H1 (cell line): ENCODE measurements at regions not wholly inside any gene's neighbourhood (a gene's known extent, or its start where the extent isn't known, plus 50 kb on each side); places are given as distances from the start of the nearest gene placed in this dataset.

Experiments used
- POLR2A ChIP-seq, 2 experiments: IDR thresholded peaks; 1 replicate in 1 of 2; 2 replicates in 1 of 2; pipeline ENCODE4 v1.6.1; 2011; ENCODE audit warnings: low read depth in 2 of 2, low read length in 2 of 2, mild to moderate bottlenecking in 2 of 2; ENCODE audit errors: control extremely low read depth in 1 of 2
- POLR2AphosphoS5 ChIP-seq: IDR thresholded peaks from 2 replicates; pipeline ENCODE4 v1.6.1; 2011; ENCODE audit warnings: low read depth, low read length
- TAF1 ChIP-seq: IDR thresholded peaks from 2 replicates; pipeline ENCODE4 v1.6.1; 2011; ENCODE audit warnings: mild to moderate bottlenecking, low read depth, low read length
- TF ChIP-seq, protein P1 (sequence below), 3 experiments: IDR thresholded peaks; 1 replicate in 2 of 3; 2 replicates in 1 of 3; pipeline versions ENCODE4 v1.5.1 to v1.6.1; 2011; ENCODE audit warnings: low read length in 3 of 3, mild to moderate bottlenecking in 3 of 3, inconsistent platforms in 2 of 3, low read depth in 1 of 3, moderate library complexity in 1 of 3; ENCODE audit not compliant: insufficient read depth in 1 of 3; ENCODE audit errors: control extremely low read depth in 1 of 3

DNA sequence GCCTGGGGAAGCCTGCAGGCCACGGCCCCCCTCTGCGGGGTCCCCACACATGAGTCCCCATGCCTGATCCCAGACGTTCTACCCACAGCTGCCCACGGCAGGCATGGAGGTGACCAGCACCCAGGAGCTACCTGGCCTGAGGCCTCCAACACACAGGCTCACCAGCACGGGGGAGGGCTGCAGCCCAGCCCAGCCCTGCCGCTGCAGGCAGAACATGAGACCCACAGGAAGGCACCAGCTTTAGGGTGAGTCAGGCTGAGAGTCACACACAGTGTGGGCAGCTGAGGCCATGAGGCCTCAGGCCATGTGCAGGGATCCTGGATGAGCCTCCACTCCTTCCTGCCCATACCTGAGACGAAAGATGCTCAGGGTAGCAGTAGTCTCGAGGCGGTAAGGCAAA is 121.1 kb downstream of the PSMG1 start:
- TF ChIP-seq, protein P1, sequence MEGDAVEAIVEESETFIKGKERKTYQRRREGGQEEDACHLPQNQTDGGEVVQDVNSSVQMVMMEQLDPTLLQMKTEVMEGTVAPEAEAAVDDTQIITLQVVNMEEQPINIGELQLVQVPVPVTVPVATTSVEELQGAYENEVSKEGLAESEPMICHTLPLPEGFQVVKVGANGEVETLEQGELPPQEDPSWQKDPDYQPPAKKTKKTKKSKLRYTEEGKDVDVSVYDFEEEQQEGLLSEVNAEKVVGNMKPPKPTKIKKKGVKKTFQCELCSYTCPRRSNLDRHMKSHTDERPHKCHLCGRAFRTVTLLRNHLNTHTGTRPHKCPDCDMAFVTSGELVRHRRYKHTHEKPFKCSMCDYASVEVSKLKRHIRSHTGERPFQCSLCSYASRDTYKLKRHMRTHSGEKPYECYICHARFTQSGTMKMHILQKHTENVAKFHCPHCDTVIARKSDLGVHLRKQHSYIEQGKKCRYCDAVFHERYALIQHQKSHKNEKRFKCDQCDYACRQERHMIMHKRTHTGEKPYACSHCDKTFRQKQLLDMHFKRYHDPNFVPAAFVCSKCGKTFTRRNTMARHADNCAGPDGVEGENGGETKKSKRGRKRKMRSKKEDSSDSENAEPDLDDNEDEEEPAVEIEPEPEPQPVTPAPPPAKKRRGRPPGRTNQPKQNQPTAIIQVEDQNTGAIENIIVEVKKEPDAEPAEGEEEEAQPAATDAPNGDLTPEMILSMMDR (IDR thresholded peaks at IDR 0.05; ENCODE audit: control extremely low read depth in 1 of 3, insufficient read depth in 1 of 3, low read depth in 1 of 3, low read length in 3 of 3) = no peak
- no peak for TF ChIP-seq TAF1
- TF ChIP-seq POLR2AphosphoS5 = no peak
- TF ChIP-seq POLR2A (IDR thresholded peaks at IDR 0.05; ENCODE audit: control extremely low read depth in 1 of 2, low read depth in 2 of 2, low read length in 2 of 2) = no peak
